ENCODE measurements at regions not wholly inside any gene's neighbourhood (a gene's known extent, or its start where the extent isn't known, plus 50 kb on each side); places are given as distances from the start of the nearest gene placed in this dataset.

- Histone ChIP-seq H3K27me3 (no peaks in the 10 kb centered on the region), H3K9me3 (replicated peaks in 1 of 3) (no peaks in the 10 kb centered on the region), H3K27ac (no peak overlapping the region), H3K36me3 (replicated peaks in 1 of 2) (no peaks in the 10 kb centered on the region), H3K4me1 (replicated peaks in 1 of 2) (no peaks in the 10 kb centered on the region), H3K4me3 (no peak overlapping the region)
- no peak for TF ChIP-seq CTCF (IDR thresholded peaks at IDR 0.05)
- no peak for TF ChIP-seq POLR2A (IDR thresholded peaks at IDR 0.05)
- intact Hi-C loops (cut with DNase I), result no loop called here
- 42 to 59% (median 44%) methylated on average over 12 to 13 of the region's 13 CpGs for WGBS, 4 donors
- DNase-seq, result no peak
Observed at GRCh38 chr9:119736491-119737454, 367.5 kb upstream of the BRINP1 start.

GRCh38 chr9:119727988-119728387 lies 358.8 kb upstream of the BRINP1 start:
- 44 to 53% (median 46%) methylated on average over 5 of the region's 5 CpGs for WGBS, 4 donors
- Histone ChIP-seq H3K27ac (no peak overlapping the region), H3K36me3 (replicated peaks in 1 of 2) (no peaks in the 10 kb centered on the region), H3K27me3 (no peaks in the 10 kb centered on the region), H3K9me3 (replicated peaks in 1 of 3) (no peaks in the 10 kb centered on the region), H3K4me3 (no peak overlapping the region), H3K4me1 (replicated peaks in 1 of 2) (no peaks in the 10 kb centered on the region)
- no peak for DNase-seq
- intact Hi-C loops (cut with DNase I), result no loop called here
- TF ChIP-seq POLR2A (IDR thresholded peaks at IDR 0.05), result no peak
- no peak for TF ChIP-seq CTCF (IDR thresholded peaks at IDR 0.05)

- no peak for DNase-seq
- WGBS, 4 donors, result 66 to 75% (median 71%) methylated on average over 3 of the region's 3 CpGs
Observed at GRCh38 chr9:119726035-119726434, 356.8 kb upstream of the BRINP1 start.

GRCh38 chr9:119722384-119722783 lies 353.1 kb upstream of the BRINP1 start:
- intact Hi-C loops (cut with DNase I), result no loop called here
- WGBS, 4 donors, result 19 to 28% (median 25%) methylated on average over 2 of the region's 2 CpGs
- no peaks in the 10 kb centered on the region for H3K4me1 ChIP-seq (replicated peaks in 1 of 2)
- H3K27me3 ChIP-seq, result no peaks in the 10 kb centered on the region
- no peak overlapping the region for H3K4me3 ChIP-seq
- H3K9me3 ChIP-seq (replicated peaks in 1 of 3), result no peaks in the 10 kb centered on the region
- no peak overlapping the region for H3K27ac ChIP-seq
- no peak for DNase-seq
- H3K36me3 ChIP-seq (replicated peaks in 1 of 2), result no peaks in the 10 kb centered on the region
- TF ChIP-seq POLR2A (IDR thresholded peaks at IDR 0.05), result no peak
- no peak for TF ChIP-seq CTCF (IDR thresholded peaks at IDR 0.05)

More at GRCh38 chr9:119726035-119726434, 356.8 kb upstream of the BRINP1 start:
- TF ChIP-seq POLR2A (IDR thresholded peaks at IDR 0.05), result no peak
- TF ChIP-seq CTCF (IDR thresholded peaks at IDR 0.05), result no peak
- Histone ChIP-seq H3K36me3 (replicated peaks in 1 of 2) (no peaks in the 10 kb centered on the region), H3K27me3 (no peaks in the 10 kb centered on the region), H3K27ac (no peak overlapping the region), H3K9me3 (replicated peaks in 1 of 3) (no peaks in the 10 kb centered on the region), H3K4me1 (replicated peaks in 1 of 2) (no peaks in the 10 kb centered on the region), H3K4me3 (no peak overlapping the region)
- intact Hi-C loops (cut with DNase I), result no loop called here
